Ishikawa (cell line): ENCODE measurements at regions not wholly inside any gene's neighbourhood (a gene's known extent, or its start where the extent isn't known, plus 50 kb on each side); places are given as distances from the start of the nearest gene placed in this dataset.

Experiments
- CEBPB ChIP-seq: IDR thresholded peaks from 2 replicates; pipeline ENCODE4 v1.6.1; 2012
- CREB1 ChIP-seq: IDR thresholded peaks from 2 replicates; pipeline ENCODE4 v1.6.1; 2012; ENCODE audit warnings: low read depth
- EGR1 ChIP-seq: IDR thresholded peaks from 2 replicates; pipeline ENCODE4 v1.6.1; 2012
- EP300 ChIP-seq: IDR thresholded peaks from 2 replicates; pipeline ENCODE4 v1.6.1; 2012; ENCODE audit warnings: borderline replicate concordance
- FOXM1 ChIP-seq: IDR thresholded peaks from 2 replicates; pipeline ENCODE4 v1.6.1; 2012; ENCODE audit warnings: low read depth, borderline replicate concordance
- MAX ChIP-seq: IDR thresholded peaks from 2 replicates; pipeline ENCODE4 v1.6.1; 2012
- NFIC ChIP-seq: IDR thresholded peaks from 2 replicates; pipeline ENCODE4 v1.6.1; 2012
- RAD21 ChIP-seq: IDR thresholded peaks from 2 replicates; pipeline ENCODE4 v1.6.1; 2012; ENCODE audit warnings: low read depth
- TAF1 ChIP-seq: IDR thresholded peaks from 2 replicates; pipeline ENCODE4 v1.6.1; 2012; ENCODE audit warnings: low read depth, mild to moderate bottlenecking
- TCF12 ChIP-seq: IDR thresholded peaks from 2 replicates; pipeline ENCODE4 v1.6.1; 2012; ENCODE audit warnings: low read depth
- TEAD4 ChIP-seq: IDR thresholded peaks from 2 replicates; pipeline ENCODE4 v1.6.1; 2012
- USF1 ChIP-seq: IDR thresholded peaks from 2 replicates; pipeline ENCODE4 v1.6.1; 2012
- YY1 ChIP-seq: IDR thresholded peaks from 2 replicates; pipeline ENCODE4 v1.6.1; 2012; ENCODE audit warnings: low read depth
- ZBTB7A ChIP-seq: IDR thresholded peaks from 2 replicates; pipeline ENCODE4 v1.6.1; 2012; ENCODE audit warnings: low read depth
- TF ChIP-seq, protein P1 (sequence below): IDR thresholded peaks from 2 replicates; pipeline ENCODE4 v1.6.1; 2012; ENCODE audit warnings: low read depth, mild to moderate bottlenecking

DNA sequence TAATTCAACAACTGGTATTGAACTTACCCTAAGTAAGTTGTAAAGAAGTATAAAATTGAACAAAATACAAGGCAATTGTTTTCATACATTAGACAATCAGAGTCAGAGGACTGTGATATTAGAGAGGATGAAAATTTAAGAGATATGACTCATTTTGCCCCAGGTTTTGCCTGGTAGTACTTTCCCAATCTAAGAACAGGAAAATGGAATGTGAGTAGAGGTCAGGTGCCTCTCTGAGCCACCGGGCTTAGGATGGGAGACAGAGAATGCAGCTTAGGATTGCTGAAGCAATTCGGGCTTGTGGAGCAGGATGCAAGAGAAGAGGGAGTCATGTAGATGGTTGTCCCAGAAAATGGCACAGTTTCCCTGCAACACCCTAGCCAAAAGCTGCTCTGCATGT, 219.7 kb upstream of the CHST9 start:
- TF ChIP-seq EP300 (no peak), NFIC (no peak), TCF12 (no peak), EGR1 (no peak), ZBTB7A (no peak), MAX (no peak), CREB1 (no peak), TEAD4 (no peak), USF1 (no peak)
- TF ChIP-seq, protein P1, sequence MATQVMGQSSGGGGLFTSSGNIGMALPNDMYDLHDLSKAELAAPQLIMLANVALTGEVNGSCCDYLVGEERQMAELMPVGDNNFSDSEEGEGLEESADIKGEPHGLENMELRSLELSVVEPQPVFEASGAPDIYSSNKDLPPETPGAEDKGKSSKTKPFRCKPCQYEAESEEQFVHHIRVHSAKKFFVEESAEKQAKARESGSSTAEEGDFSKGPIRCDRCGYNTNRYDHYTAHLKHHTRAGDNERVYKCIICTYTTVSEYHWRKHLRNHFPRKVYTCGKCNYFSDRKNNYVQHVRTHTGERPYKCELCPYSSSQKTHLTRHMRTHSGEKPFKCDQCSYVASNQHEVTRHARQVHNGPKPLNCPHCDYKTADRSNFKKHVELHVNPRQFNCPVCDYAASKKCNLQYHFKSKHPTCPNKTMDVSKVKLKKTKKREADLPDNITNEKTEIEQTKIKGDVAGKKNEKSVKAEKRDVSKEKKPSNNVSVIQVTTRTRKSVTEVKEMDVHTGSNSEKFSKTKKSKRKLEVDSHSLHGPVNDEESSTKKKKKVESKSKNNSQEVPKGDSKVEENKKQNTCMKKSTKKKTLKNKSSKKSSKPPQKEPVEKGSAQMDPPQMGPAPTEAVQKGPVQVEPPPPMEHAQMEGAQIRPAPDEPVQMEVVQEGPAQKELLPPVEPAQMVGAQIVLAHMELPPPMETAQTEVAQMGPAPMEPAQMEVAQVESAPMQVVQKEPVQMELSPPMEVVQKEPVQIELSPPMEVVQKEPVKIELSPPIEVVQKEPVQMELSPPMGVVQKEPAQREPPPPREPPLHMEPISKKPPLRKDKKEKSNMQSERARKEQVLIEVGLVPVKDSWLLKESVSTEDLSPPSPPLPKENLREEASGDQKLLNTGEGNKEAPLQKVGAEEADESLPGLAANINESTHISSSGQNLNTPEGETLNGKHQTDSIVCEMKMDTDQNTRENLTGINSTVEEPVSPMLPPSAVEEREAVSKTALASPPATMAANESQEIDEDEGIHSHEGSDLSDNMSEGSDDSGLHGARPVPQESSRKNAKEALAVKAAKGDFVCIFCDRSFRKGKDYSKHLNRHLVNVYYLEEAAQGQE = no peak

DNA sequence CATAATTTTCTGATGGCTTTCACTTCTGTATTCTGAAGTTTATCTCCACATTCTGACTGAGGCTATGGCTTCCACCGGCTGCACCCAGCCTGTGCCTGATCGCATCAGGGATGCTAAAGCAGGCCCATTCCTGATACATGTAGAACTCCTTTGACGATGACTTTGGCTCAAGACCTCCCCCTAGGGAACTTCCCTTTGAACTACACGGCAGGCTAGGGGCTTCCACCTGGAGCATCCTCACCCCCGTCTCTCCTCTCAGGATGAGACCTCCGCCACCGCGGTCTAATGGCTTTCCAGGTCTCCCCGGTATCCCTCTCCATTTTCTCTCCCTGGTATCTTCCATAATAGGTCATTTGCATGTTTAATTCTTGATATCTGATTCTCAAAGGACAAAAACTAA, 214.9 kb upstream of the CHST9 start:
- TF ChIP-seq NFIC = no peak
- 0 out of 2 replicates have a peak, but pooled peaks have one; percentile 16 for TF ChIP-seq RAD21

DNA sequence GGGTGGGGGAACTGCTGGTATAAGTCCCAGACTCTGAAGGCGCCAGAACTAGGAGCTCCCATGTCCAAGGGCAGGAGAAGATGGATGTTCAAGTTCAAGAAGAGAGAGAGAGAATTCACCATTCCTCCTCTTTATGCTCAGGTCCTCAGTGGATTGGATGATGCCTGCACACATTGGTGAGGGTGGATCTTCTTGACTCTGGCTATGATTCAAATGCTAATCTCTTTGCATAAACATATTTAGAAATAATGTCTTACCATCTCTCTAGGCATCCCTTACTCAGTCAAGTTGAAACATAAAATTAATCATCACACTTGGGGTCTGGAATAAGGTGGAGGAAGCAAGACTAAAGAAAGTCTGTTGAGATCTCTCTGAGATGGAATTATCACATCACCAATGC, 210.6 kb upstream of the CHST9 start:
- no peak for TF ChIP-seq RAD21
- no peak for TF ChIP-seq FOXM1
- TF ChIP-seq EGR1 = no peak
- no peak for TF ChIP-seq CREB1
- TF ChIP-seq USF1 = no peak
- TF ChIP-seq TAF1 = no peak
- TF ChIP-seq TEAD4 = no peak
- TF ChIP-seq, protein P1 = no peak
- TF ChIP-seq NFIC = no peak
- TF ChIP-seq TCF12 = no peak
- no peak for TF ChIP-seq ZBTB7A

- TF ChIP-seq, protein P1 = no peak
- no peak for TF ChIP-seq EP300
- TF ChIP-seq FOXM1 = no peak
These were observed 209.6 kb upstream of the CHST9 start for GRCh38 chr18:27394687-27395086.

DNA sequence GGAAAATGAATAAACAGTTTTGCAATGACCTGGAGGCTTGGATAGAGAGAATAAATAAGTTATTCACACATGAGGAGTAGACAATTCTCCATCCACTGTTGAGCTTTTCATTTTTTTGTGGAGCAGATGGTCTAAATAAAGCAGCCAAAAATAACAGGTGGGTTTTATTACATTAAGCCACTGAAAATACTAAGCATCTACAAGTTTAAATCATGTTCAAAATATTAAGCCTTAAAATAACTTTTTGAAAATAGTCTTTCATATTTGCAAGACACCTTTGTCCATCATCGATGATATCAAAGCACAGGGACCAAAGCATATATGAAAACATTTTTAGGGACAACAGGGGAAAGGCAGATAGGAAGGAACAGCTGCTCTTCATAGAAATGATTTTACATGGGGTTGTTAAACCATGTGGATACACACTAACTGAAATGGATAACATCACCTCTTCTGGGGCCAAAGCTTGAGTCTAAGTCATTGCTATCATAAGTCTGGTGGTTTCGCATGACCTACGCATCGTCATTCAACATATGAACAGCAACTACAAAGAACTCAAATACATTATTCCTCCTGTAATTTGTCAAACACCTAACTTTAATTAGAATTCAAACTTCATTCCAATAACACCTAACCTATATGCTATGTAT, 197.6 kb upstream of the CHST9 start:
- TF ChIP-seq RAD21 (no peak), ZBTB7A (no peak), EGR1 (no peak), FOXM1 (no peak), TCF12 (no peak), NFIC (no peak), TAF1 (no peak), CREB1 (no peak), CEBPB (no peak), MAX (no peak), YY1 (no peak), USF1 (no peak), EP300 (no peak)
- TF ChIP-seq, protein P1 = no peak
